SK-MEL-5 (cell line): ENCODE measurements at regions not wholly inside any gene's neighbourhood (a gene's known extent, or its start where the extent isn't known, plus 50 kb on each side); places are given as distances from the start of the nearest gene placed in this dataset.
"Not testable (repeated sequence)": the region's sequence is repeated elsewhere in the genome, so short reads cannot be mapped to it uniquely, and the experiment has no call there.

Experiments used
- DNase-seq: peaks from one replicate; pipeline ENCODE4 v3.0.0-alpha.2; 2016; ENCODE audit warnings: low read depth, low spot score
- in situ Hi-C: cut with HindIII; loops from 2 replicates; pipeline ENCODE4 v1.10.0; 2016; ENCODE audit warnings: low sequenced_read_pairs, high pct_unique_total_duplicates, low pct_unique_long_range_greater_than_20kb

- DNase-seq, result peak; percentile 84
- in situ Hi-C loops, result no loop called here
These were observed 1937.3 kb downstream of the OLFM4 start for GRCh38 chr13:54965881-54966280.

GRCh38 chr13:54972838-54973237 lies 1944.2 kb downstream of the OLFM4 start:
- in situ Hi-C loops, result no loop called here
- no peak for DNase-seq

- in situ Hi-C loops, result no loop called here
These were observed 1947.1 kb downstream of the OLFM4 start for GRCh38 chr13:54975676-54976075.

GRCh38 chr13:54980651-54981050 lies 1952.0 kb downstream of the OLFM4 start:
- in situ Hi-C loops, result no loop called here
- no peak for DNase-seq

More at GRCh38 chr13:54975676-54976075, 1947.1 kb downstream of the OLFM4 start:
- DNase-seq, result no peak

- DNase-seq, result peak; percentile 50
- in situ Hi-C loops, result no loop called here
These were observed 1960.8 kb downstream of the OLFM4 start for GRCh38 chr13:54989418-54989817.

- DNase-seq, result no peak
- in situ Hi-C loops, result no loop called here
These were observed 1970.8 kb downstream of the OLFM4 start for GRCh38 chr13:54999399-54999907.

GRCh38 chr13:55000043-55000442 lies 1971.4 kb downstream of the OLFM4 start:
- DNase-seq, result no peak
- in situ Hi-C loops, result no loop called here

- in situ Hi-C loops, result no loop called here
These were observed 1972.2 kb downstream of the OLFM4 start for GRCh38 chr13:55000844-55001243.

GRCh38 chr13:55001881-55002280 lies 1973.3 kb downstream of the OLFM4 start:
- in situ Hi-C loops, result no loop called here
- no peak for DNase-seq

More at GRCh38 chr13:55000844-55001243, 1972.2 kb downstream of the OLFM4 start:
- no peak for DNase-seq

GRCh38 chr13:55007681-55008080 lies 1979.1 kb downstream of the OLFM4 start:
- in situ Hi-C loops, result no loop called here
- DNase-seq, result no peak

GRCh38 chr13:55013051-55013450 lies 1984.4 kb downstream of the OLFM4 start:
- no peak for DNase-seq
- in situ Hi-C loops, result no loop called here

GRCh38 chr13:55029280-55029679 lies 2000.7 kb downstream of the OLFM4 start:
- DNase-seq, result no peak
- in situ Hi-C loops, result no loop called here

GRCh38 chr13:55038230-55038629 lies 2009.6 kb downstream of the OLFM4 start:
- DNase-seq, result no peak
- in situ Hi-C loops, result no loop called here

- peak; percentile 60 for DNase-seq
- in situ Hi-C loops, result not testable (repeated sequence)
These were observed 2025.4 kb downstream of the OLFM4 start for GRCh38 chr13:55053891-55054550.

GRCh38 chr13:55055666-55056065 lies 2027.1 kb downstream of the OLFM4 start:
- in situ Hi-C loops, result not testable (repeated sequence)

GRCh38 chr13:55062662-55063061 lies 2034.0 kb downstream of the OLFM4 start:
- in situ Hi-C loops, result no loop called here
- no peak for DNase-seq

More at GRCh38 chr13:55055666-55056065, 2027.1 kb downstream of the OLFM4 start:
- not testable (repeated sequence) for DNase-seq

GRCh38 chr13:55067946-55068345 lies 2039.3 kb downstream of the OLFM4 start:
- in situ Hi-C loops, result no loop called here
- no peak for DNase-seq

- in situ Hi-C loops, result no loop called here
- no peak for DNase-seq
These were observed 2041.1 kb downstream of the OLFM4 start for GRCh38 chr13:55069746-55070145.

- in situ Hi-C loops, result no loop called here
These were observed 2044.4 kb downstream of the OLFM4 start for GRCh38 chr13:55073000-55073399.

More at GRCh38 chr13:55073000-55073399, 2044.4 kb downstream of the OLFM4 start:
- no peak for DNase-seq
